ENCODE measurements at regions not wholly inside any gene's neighbourhood (a gene's known extent, or its start where the extent isn't known, plus 50 kb on each side); places are given as distances from the start of the nearest gene placed in this dataset.

- no peaks in the 10 kb centered on the region for H3K79me2 ChIP-seq (ENCODE audit: low read length)
- no peak overlapping the region for H3K27ac ChIP-seq (ENCODE audit: low read length)
- TF ChIP-seq EZH2phosphoT487 (IDR thresholded peaks at IDR 0.05; ENCODE audit: low read length): no peak
- no peak for TF ChIP-seq CTCF (IDR thresholded peaks at IDR 0.05; ENCODE audit: low read length)
- no peak for TF ChIP-seq EZH2 (optimal IDR thresholded peaks at IDR 0.05; ENCODE audit: low read depth, low read length)
- H3F3A ChIP-seq (ENCODE audit: insufficient read depth, low read length): no peaks in the 10 kb centered on the region
- no peaks in the 10 kb centered on the region for H3K36me3 ChIP-seq (replicated peaks; ENCODE audit: insufficient read depth, low read length)
- no peaks in the 10 kb centered on the region for H4K20me1 ChIP-seq (ENCODE audit: insufficient read depth, low read length)
- H3K9me3 ChIP-seq (replicated peaks; ENCODE audit: insufficient read depth, low read length): no peaks in the 10 kb centered on the region
- H3K4me2 ChIP-seq (ENCODE audit: low read depth, low read length): no peak overlapping the region
- no peaks in the 10 kb centered on the region for H3K4me1 ChIP-seq (ENCODE audit: low read length)
- H3K4me3 ChIP-seq (ENCODE audit: low read length): no peak overlapping the region
- no peak overlapping the region for H2AFZ ChIP-seq (ENCODE audit: low read length)
- no peaks in the 10 kb centered on the region for H3K9me2 ChIP-seq (replicated peaks; ENCODE audit: insufficient read depth, low read length)
- H3K27me3 ChIP-seq (replicated peaks; ENCODE audit: insufficient read depth, low read length): no peaks in the 10 kb centered on the region
- DNase-seq: no peak
- no peak overlapping the region for H3K9ac ChIP-seq (ENCODE audit: low read length)
Measured at GRCh38 chr7:69162931-69163670, 435.2 kb upstream of the AUTS2 start.

DNA sequence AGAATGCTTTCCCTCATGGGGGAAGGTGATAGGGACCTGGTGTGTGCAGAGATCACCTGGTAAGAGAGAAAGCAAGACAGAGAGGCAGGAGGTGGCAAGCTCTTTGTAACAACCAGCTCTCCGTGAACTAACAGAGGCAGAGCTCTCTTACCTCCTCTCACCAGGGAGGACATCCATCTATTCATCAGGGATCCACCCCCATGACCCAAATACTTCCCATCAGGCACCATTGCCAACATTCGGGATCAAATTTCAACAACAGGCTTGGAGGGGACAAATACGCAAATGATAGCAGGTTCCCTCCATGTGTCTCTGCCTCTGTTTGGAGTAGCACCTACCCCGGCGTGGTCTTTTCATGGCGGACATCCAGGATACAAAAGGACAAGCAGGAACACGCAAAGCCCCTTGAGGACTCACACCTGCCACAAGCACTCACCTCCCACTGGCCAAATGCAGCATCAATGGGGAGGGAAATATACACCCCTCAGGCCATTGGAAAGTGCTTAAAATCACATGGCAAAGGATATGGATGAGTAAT lies 431.2 kb upstream of the AUTS2 start:
- Histone ChIP-seq H3K9me2 (replicated peaks; ENCODE audit: insufficient read depth, low read length) (no peaks in the 10 kb centered on the region), H3K27ac (ENCODE audit: low read length) (no peak overlapping the region), H3K79me2 (ENCODE audit: low read length) (no peaks in the 10 kb centered on the region), H3K9ac (ENCODE audit: low read length) (no peak overlapping the region), H2AFZ (ENCODE audit: low read length) (no peak overlapping the region), H3K4me1 (ENCODE audit: low read length) (no peaks in the 10 kb centered on the region), H4K20me1 (ENCODE audit: insufficient read depth, low read length) (no peaks in the 10 kb centered on the region), H3K9me3 (replicated peaks; ENCODE audit: insufficient read depth, low read length) (no peaks in the 10 kb centered on the region), H3K4me3 (ENCODE audit: low read length) (no peak overlapping the region), H3K27me3 (replicated peaks; ENCODE audit: insufficient read depth, low read length) (no peaks in the 10 kb centered on the region), H3K4me2 (ENCODE audit: low read depth, low read length) (no peak overlapping the region), H3K36me3 (replicated peaks; ENCODE audit: insufficient read depth, low read length) (no peaks in the 10 kb centered on the region), H3F3A (ENCODE audit: insufficient read depth, low read length) (no peaks in the 10 kb centered on the region)
- no peak for DNase-seq
- TF ChIP-seq CTCF (IDR thresholded peaks at IDR 0.05; ENCODE audit: low read length) (no peak), EZH2 (optimal IDR thresholded peaks at IDR 0.05; ENCODE audit: low read depth, low read length) (no peak), EZH2phosphoT487 (IDR thresholded peaks at IDR 0.05; ENCODE audit: low read length) (no peak)

DNA sequence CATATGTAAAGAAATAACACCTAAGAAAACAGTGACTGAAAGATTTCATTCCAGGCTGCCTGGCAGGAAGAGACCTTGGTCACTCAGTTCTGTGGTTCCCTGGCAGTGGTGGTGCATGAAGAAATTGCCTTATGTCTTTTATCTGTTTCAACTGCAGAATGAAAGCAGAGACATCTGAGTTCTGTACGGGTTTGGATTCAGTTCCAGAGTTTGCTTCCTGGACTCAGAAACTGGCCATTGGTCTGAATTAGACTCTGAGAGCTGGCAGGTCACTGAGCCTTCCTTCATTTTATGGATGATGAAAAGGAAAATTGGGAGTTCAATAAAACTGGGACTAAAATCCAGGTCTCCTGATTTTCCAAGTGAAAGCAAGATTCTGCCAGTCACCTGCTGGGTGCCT lies 428.9 kb upstream of the AUTS2 start:
- H3K4me2 ChIP-seq (ENCODE audit: low read depth, low read length): no peak overlapping the region
- no peaks in the 10 kb centered on the region for H3K4me1 ChIP-seq (ENCODE audit: low read length)
- H3K9ac ChIP-seq (ENCODE audit: low read length): no peak overlapping the region
- no peaks in the 10 kb centered on the region for H3K9me3 ChIP-seq (replicated peaks; ENCODE audit: insufficient read depth, low read length)
- no peaks in the 10 kb centered on the region for H3F3A ChIP-seq (ENCODE audit: insufficient read depth, low read length)
- H4K20me1 ChIP-seq (ENCODE audit: insufficient read depth, low read length): no peaks in the 10 kb centered on the region
- no peak for DNase-seq
- no peaks in the 10 kb centered on the region for H3K79me2 ChIP-seq (ENCODE audit: low read length)
- TF ChIP-seq EZH2phosphoT487 (IDR thresholded peaks at IDR 0.05; ENCODE audit: low read length) (no peak), CTCF (IDR thresholded peaks at IDR 0.05; ENCODE audit: low read length) (no peak), EZH2 (optimal IDR thresholded peaks at IDR 0.05; ENCODE audit: low read depth, low read length) (no peak)
- H3K27me3 ChIP-seq (replicated peaks; ENCODE audit: insufficient read depth, low read length): no peaks in the 10 kb centered on the region
- no peak overlapping the region for H2AFZ ChIP-seq (ENCODE audit: low read length)
- H3K9me2 ChIP-seq (replicated peaks; ENCODE audit: insufficient read depth, low read length): no peaks in the 10 kb centered on the region
- H3K27ac ChIP-seq (ENCODE audit: low read length): no peak overlapping the region
- no peaks in the 10 kb centered on the region for H3K36me3 ChIP-seq (replicated peaks; ENCODE audit: insufficient read depth, low read length)
- no peak overlapping the region for H3K4me3 ChIP-seq (ENCODE audit: low read length)
